22Rv1 (cell line): ENCODE measurements at regions not wholly inside any gene's neighbourhood (a gene's known extent, or its start where the extent isn't known, plus 50 kb on each side); places are given as distances from the start of the nearest gene placed in this dataset.

Source experiments
- CTCF ChIP-seq: fragments of 450-650 bp; IDR thresholded peaks from 2 replicates; pipeline ENCODE4 v1.5.1; 2017; ENCODE audit warnings: mild to moderate bottlenecking
- ZFX ChIP-seq: fragments of 450-650 bp; IDR thresholded peaks from 2 replicates; pipeline ENCODE4 v1.6.1; 2017; ENCODE audit warnings: antibody characterized with exemption, borderline replicate concordance

GRCh38 chr2:117587310-117587709 is 227.2 kb upstream of the DDX18 start:
- no peak for TF ChIP-seq CTCF
- no peak for TF ChIP-seq ZFX
